Neural cell (in vitro differentiated cells): ENCODE measurements at regions not wholly inside any gene's neighbourhood (a gene's known extent, or its start where the extent isn't known, plus 50 kb on each side); places are given as distances from the start of the nearest gene placed in this dataset.

Source experiments
- H2AFZ ChIP-seq: fragments of 200-600, 300-800 bp; sonication (generic), shearing (Covaris generic); 2 replicates; pipeline ENCODE4 v1.6.0; 2014; ENCODE audit warnings: low read depth, mild to moderate bottlenecking, antibody characterized with exemption, low read length, moderate library complexity
- H3F3A ChIP-seq: fragments of 200-600 bp; shearing (Covaris generic); 2 replicates; pipeline ENCODE4 v1.6.1; 2016; ENCODE audit warnings: mild to moderate bottlenecking, moderate library complexity, mixed read lengths, antibody characterized with exemption, low read length; ENCODE audit not compliant: insufficient read depth, poor library complexity, severe bottlenecking
- H3K27ac ChIP-seq: fragments of 200-600, 300-800 bp; sonication (generic), shearing (Covaris generic); 2 replicates; pipeline ENCODE4 v1.5.1; 2014; ENCODE audit warnings: mild to moderate bottlenecking, low read length, moderate library complexity
- H3K27me3 ChIP-seq: fragments of 300-800, 200-600 bp; sonication (generic), shearing (Covaris generic); 2 replicates; pipeline ENCODE4 v1.6.0; 2014; ENCODE audit warnings: mild to moderate bottlenecking, low read depth, low read length, moderate library complexity; ENCODE audit not compliant: insufficient read depth
- H3K36me3 ChIP-seq: fragments of 300-800, 200-600 bp; sonication (generic), shearing (Covaris generic); 2 replicates; pipeline ENCODE4 v1.5.1; 2014; ENCODE audit warnings: mild to moderate bottlenecking, antibody characterized with exemption, low read length, moderate library complexity; ENCODE audit not compliant: insufficient read depth
- H3K4me2 ChIP-seq: fragments of 300-800, 200-600 bp; sonication (generic), shearing (Covaris generic); 2 replicates; pipeline ENCODE4 v1.6.0; 2014; ENCODE audit warnings: mild to moderate bottlenecking, low read length
- H3K4me3 ChIP-seq: fragments of 300-800, 200-600 bp; sonication (generic), shearing (Covaris generic); 2 replicates; pipeline ENCODE4 v1.5.1; 2014; ENCODE audit warnings: mild to moderate bottlenecking, low read length, moderate library complexity
- H3K79me2 ChIP-seq: fragments of 200-600 bp; shearing (Covaris generic); replicated peaks from 2 replicates; pipeline ENCODE4 v1.6.0; 2014; ENCODE audit warnings: mild to moderate bottlenecking, low read length, moderate library complexity; ENCODE audit not compliant: insufficient read depth
- H3K9ac ChIP-seq: fragments of 300-800, 200-600 bp; sonication (generic), shearing (Covaris generic); 2 replicates; pipeline ENCODE4 v1.6.1; 2016; ENCODE audit warnings: mild to moderate bottlenecking, low read length, mixed read lengths
- H3K9me2 ChIP-seq: fragments of 200-600 bp; shearing (Covaris generic); 2 replicates; pipeline ENCODE4 v1.6.1; 2016; ENCODE audit warnings: mild to moderate bottlenecking, low read length, mixed read lengths; ENCODE audit not compliant: insufficient read depth
- H3K9me3 ChIP-seq: fragments of 200-600, 300-800 bp; sonication (generic), shearing (Covaris generic); 2 replicates; pipeline ENCODE4 v1.6.1; 2016; ENCODE audit warnings: mild to moderate bottlenecking, mixed run types, low read length, moderate library complexity, mixed read lengths
- H4K20me1 ChIP-seq: fragments of 200-600 bp; shearing (Covaris generic); 2 replicates; pipeline ENCODE4 v1.6.1; 2016; ENCODE audit warnings: mild to moderate bottlenecking, mixed run types; ENCODE audit not compliant: insufficient read depth
- CTCF ChIP-seq: fragments of 450-650 bp; IDR thresholded peaks from 2 replicates; pipeline ENCODE4 v1.5.1; 2014; ENCODE audit warnings: antibody characterized with exemption, mild to moderate bottlenecking, moderate library complexity; ENCODE audit not compliant: poor library complexity, severe bottlenecking
- EP300 ChIP-seq: fragments of 450-650 bp; conservative IDR thresholded peaks from 2 replicates; pipeline ENCODE4 v1.6.1; 2014; ENCODE audit warnings: antibody characterized with exemption, mild to moderate bottlenecking, moderate library complexity; ENCODE audit not compliant: poor library complexity, severe bottlenecking
- EZH2 ChIP-seq: fragments of 200-600, 300-800 bp; shearing (Covaris generic), sonication (generic); IDR thresholded peaks from 2 replicates; pipeline ENCODE4 v1.6.1; 2014; ENCODE audit warnings: antibody characterized with exemption, low read length, borderline replicate concordance, mild to moderate bottlenecking; ENCODE audit not compliant: insufficient read depth, poor library complexity, severe bottlenecking
- MXI1 ChIP-seq: fragments of 450-650 bp; conservative IDR thresholded peaks from 2 replicates; pipeline ENCODE4 v1.6.1; 2014; ENCODE audit warnings: antibody characterized with exemption, mild to moderate bottlenecking; ENCODE audit not compliant: poor library complexity, severe bottlenecking
- POLR2AphosphoS5 ChIP-seq: IDR thresholded peaks from 2 replicates; pipeline ENCODE4 v1.6.1; 2012
- RAD21 ChIP-seq: fragments of 450-650 bp; conservative IDR thresholded peaks from 2 replicates; pipeline ENCODE4 v1.6.1; 2014; ENCODE audit warnings: antibody characterized with exemption, mild to moderate bottlenecking, moderate library complexity
- REST ChIP-seq: IDR thresholded peaks from 2 replicates; pipeline ENCODE4 v1.6.1; 2012; ENCODE audit warnings: borderline replicate concordance
- SMC3 ChIP-seq: fragments of 450-650 bp; conservative IDR thresholded peaks from 2 replicates; pipeline ENCODE4 v1.6.1; 2014; ENCODE audit warnings: antibody characterized with exemption, mild to moderate bottlenecking, moderate library complexity; ENCODE audit not compliant: poor library complexity
- TAF1 ChIP-seq: IDR thresholded peaks from 2 replicates; pipeline ENCODE4 v1.6.1; 2012; ENCODE audit warnings: low read depth

GRCh38 chr2:196362973-196363549 is 191.7 kb upstream of the STK17B start:
- no peaks in the 10 kb centered on the region for H3K79me2 ChIP-seq
- H3K27ac ChIP-seq: no peak overlapping the region
- no peak overlapping the region for H3K4me2 ChIP-seq
- no peaks in the 10 kb centered on the region for H3K36me3 ChIP-seq
- H2AFZ ChIP-seq: no peak overlapping the region
- no peaks in the 10 kb centered on the region for H3K9me2 ChIP-seq
- TF ChIP-seq POLR2AphosphoS5 (no peak), TAF1 (no peak), EZH2 (no peak), MXI1 (no peak), SMC3 (no peak), CTCF (no peak), EP300 (no peak), REST (no peak), RAD21 (no peak)
- no peak overlapping the region for H3K9ac ChIP-seq
- no peaks in the 10 kb centered on the region for H3K27me3 ChIP-seq
- H4K20me1 ChIP-seq: no peaks in the 10 kb centered on the region
- H3F3A ChIP-seq: no peaks in the 10 kb centered on the region
- H3K9me3 ChIP-seq: no peaks in the 10 kb centered on the region
- H3K4me3 ChIP-seq: no peak overlapping the region

DNA sequence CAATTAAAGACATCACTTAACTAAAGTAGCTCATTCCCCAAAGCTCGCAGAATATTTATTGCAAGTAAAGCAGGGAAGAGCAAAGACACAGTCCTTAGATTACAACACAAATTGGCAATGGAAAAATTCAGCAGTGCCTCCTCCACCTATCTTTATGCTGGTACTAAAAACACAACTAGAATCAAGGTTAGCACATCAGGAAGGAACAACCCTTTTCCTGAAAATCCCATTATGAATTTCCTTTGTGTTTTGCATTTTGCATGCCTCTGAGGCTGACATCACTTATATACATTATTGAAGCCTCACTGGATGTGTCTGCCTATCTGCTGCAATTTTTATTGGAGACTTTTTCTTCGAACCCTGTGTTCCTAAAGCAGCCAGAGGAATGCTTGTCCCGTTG is 193.8 kb upstream of the STK17B start:
- H3K4me2 ChIP-seq: no peak overlapping the region
- H3K79me2 ChIP-seq: no peaks in the 10 kb centered on the region
- no peak overlapping the region for H3K27ac ChIP-seq
- H3K9me3 ChIP-seq: no peaks in the 10 kb centered on the region
- no peaks in the 10 kb centered on the region for H3F3A ChIP-seq
- no peaks in the 10 kb centered on the region for H4K20me1 ChIP-seq
- no peaks in the 10 kb centered on the region for H3K9me2 ChIP-seq
- TF ChIP-seq TAF1 (no peak), REST (no peak)
- no peaks in the 10 kb centered on the region for H3K36me3 ChIP-seq
- H3K27me3 ChIP-seq: no peaks in the 10 kb centered on the region
- H3K9ac ChIP-seq: peak overlapping the region; percentile 21
- no peak overlapping the region for H2AFZ ChIP-seq
- H3K4me3 ChIP-seq: no peak overlapping the region
